ENCODE measurements at regions not wholly inside any gene's neighbourhood (a gene's known extent, or its start where the extent isn't known, plus 50 kb on each side); places are given as distances from the start of the nearest gene placed in this dataset.

DNA sequence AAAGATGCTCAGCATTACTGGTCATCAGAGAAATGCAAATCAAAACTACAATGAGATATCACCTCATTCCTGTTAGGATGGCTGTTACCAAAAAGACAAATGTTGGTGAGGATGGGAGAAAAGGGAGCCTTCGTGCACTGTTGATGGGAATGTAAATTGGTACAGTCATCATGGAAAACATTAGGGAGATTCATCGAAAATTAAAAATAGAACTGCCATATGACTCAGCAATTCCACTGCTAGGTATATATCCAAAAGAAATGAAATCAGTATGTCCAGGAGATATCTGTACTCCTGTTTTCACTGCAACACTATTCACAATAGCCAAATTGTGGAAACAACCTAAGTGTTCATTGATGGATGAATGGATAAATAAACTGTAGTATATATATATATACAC is 228.1 kb downstream of the ACTR3B start:
- ATAC-seq (ENCODE audit: low read depth) (no peak; the same call in 1 of the 2 replicates), DNase-seq (peak; percentile 15)
- Histone ChIP-seq H2BK15ac (ENCODE audit: low read depth, low read length) (no peak overlapping the region), H3K23ac (ENCODE audit: low read depth, low read length) (no peak overlapping the region), H2BK5ac (ENCODE audit: low read depth, low read length, poor library complexity, severe bottlenecking) (no peak overlapping the region), H3K18ac (ENCODE audit: low read depth, low read length) (peak overlapping the region; percentile 59; the same call in 1 of the 2 replicates), H2BK120ac (ENCODE audit: low read depth, low read length) (no peak overlapping the region), H4K20me1 (ENCODE audit: insufficient read depth, low read length) (no peaks in the 10 kb centered on the region), H4K8ac (ENCODE audit: low read depth in 2 of 2, low read length in 2 of 2) (no peak overlapping the region), H2AK5ac (ENCODE audit: low read depth, low read length) (no peak overlapping the region), H3K79me1 (ENCODE audit: low read depth in 1 of 2, low read length in 2 of 2) (no peaks in the 10 kb centered on the region), H3K4me3 (ENCODE audit: insufficient read depth, low read depth, low read length) (no peak overlapping the region), H2BK20ac (ENCODE audit: low read depth, low read length) (no peak overlapping the region), H2AK9ac (replicated peaks; ENCODE audit: low read depth, low read length, poor library complexity) (no peak overlapping the region), H2AFZ (replicated peaks; ENCODE audit: low read length, poor library complexity) (no peak overlapping the region), H3K56ac (ENCODE audit: extremely low read depth, insufficient read depth, low read length) (no peak overlapping the region), H3K9ac (ENCODE audit: low read depth, low read length) (no peak overlapping the region), H3K14ac (replicated peaks; ENCODE audit: low read depth, low read length) (no peak overlapping the region), H4K91ac (ENCODE audit: insufficient read depth, low read depth, low read length) (no peak overlapping the region), H3K27me3 (ENCODE audit: control insufficient read depth, insufficient read depth, low read length) (no peaks in the 10 kb centered on the region), H4K5ac (ENCODE audit: low read depth, low read length) (no peak overlapping the region), H3K4me1 (ENCODE audit: control insufficient read depth, insufficient read depth, low read length) (peaks cover 2% of the 10 kb centered on the region; the same call in 1 of the 2 replicates), H3K4ac (ENCODE audit: low read depth, low read length) (no peak overlapping the region), H3K9me1 (ENCODE audit: insufficient read depth, low read length) (no peaks in the 10 kb centered on the region), H3K36me3 (ENCODE audit: control insufficient read depth, insufficient read depth, low read length) (no peaks in the 10 kb centered on the region), H3K27ac (ENCODE audit: insufficient read depth, low read length) (no peak overlapping the region), H3K9me3 (ENCODE audit: control insufficient read depth, insufficient read depth, low read length) (peaks cover 4% of the 10 kb centered on the region), H3K4me2 (ENCODE audit: low read depth, low read length) (no peak overlapping the region)
- intact Hi-C loops (cut with micrococcal nuclease) (no loop called here), dilution Hi-C loops (cut with HindIII; ENCODE audit: low sequenced_read_pairs, unreplicated experiment) (no loop called here), in situ Hi-C loops (cut with MboI; ENCODE audit: low sequenced_read_pairs) (no loop called here)
- TF ChIP-seq MAZ (IDR thresholded peaks at IDR 0.05; ENCODE audit: borderline replicate concordance, low read depth, low read length) (no peak), MAFK (IDR thresholded peaks at IDR 0.05; ENCODE audit: low read depth, low read length) (0 out of 2 replicates have a peak, but pooled peaks have one; percentile 21), CEBPB (IDR thresholded peaks at IDR 0.05; ENCODE audit: low read depth, low read length) (no peak), MXI1 (IDR thresholded peaks at IDR 0.05; ENCODE audit: borderline replicate concordance, low read depth, low read length) (no peak), NFE2L2 (IDR thresholded peaks at IDR 0.05; ENCODE audit: low read depth, low read length) (peak; percentile 87)
- CTCF ChIA-PET: no interaction called here
- BruUV-seq (replicated peaks): no TSS peak
- POLR2A ChIA-PET (ENCODE audit: unreplicated experiment): no interaction called here
- WGBS, 2 experiments (ENCODE audit: extremely low coverage in 2 of 2, insufficient read length in 1 of 2): no CpG with 5 or more reads among the region's 2 CpGs
